Activated CD4-positive, alpha-beta T cell treated with anti-CD3 and anti-CD28 coated beads, Interleukin-2, amount 10 ng/mL, durations not matched to agents 24 days and 14 days (primary cell): ENCODE measurements at regions not wholly inside any gene's neighbourhood (a gene's known extent, or its start where the extent isn't known, plus 50 kb on each side); places are given as distances from the start of the nearest gene placed in this dataset.

ENCODE experiments used
- DNase-seq: peaks from one replicate; pipeline ENCODE4 v3.0.0; 2022
- H3K27ac Mint-ChIP-seq: one replicate; pipeline ENCODE4 v1.8.0; 2022; ENCODE audit warnings: mild to moderate bottlenecking, mixed read lengths
- H3K27me3 Mint-ChIP-seq: one replicate; pipeline ENCODE4 v1.8.0; 2022; ENCODE audit warnings: mixed read lengths
- H3K36me3 Mint-ChIP-seq: one replicate; pipeline ENCODE4 v1.8.0; 2022; ENCODE audit warnings: low read depth, mild to moderate bottlenecking, mixed read lengths
- H3K4me1 Mint-ChIP-seq: one replicate; pipeline ENCODE4 v1.8.0; 2021; ENCODE audit warnings: mixed read lengths
- H3K4me3 Mint-ChIP-seq: one replicate; pipeline ENCODE4 v1.8.0; 2022; ENCODE audit warnings: mild to moderate bottlenecking, moderate library complexity, mixed read lengths
- H3K9me3 Mint-ChIP-seq: one replicate; pipeline ENCODE4 v1.8.0; 2021; ENCODE audit warnings: mixed read lengths
- intact Hi-C: fragments of 100-400 bp; cut with micrococcal nuclease; formaldehyde crosslinking; loops from one replicate; pipeline ENCODE4 v1.15.1; 2023

- no peaks in the 10 kb centered on the region for H3K36me3 Mint-ChIP-seq
- no peaks in the 10 kb centered on the region for H3K27me3 Mint-ChIP-seq
- no peak overlapping the region for H3K4me3 Mint-ChIP-seq
- H3K9me3 Mint-ChIP-seq, result no peaks in the 10 kb centered on the region
- intact Hi-C loops, result no loop called here
- no peak for DNase-seq
- H3K27ac Mint-ChIP-seq, result no peak overlapping the region
- no peaks in the 10 kb centered on the region for H3K4me1 Mint-ChIP-seq
Observed at GRCh38 chr5:167944121-167944852, 347.2 kb upstream of the WWC1 start.

- no peaks in the 10 kb centered on the region for H3K27me3 Mint-ChIP-seq
- no peaks in the 10 kb centered on the region for H3K36me3 Mint-ChIP-seq
- no peaks in the 10 kb centered on the region for H3K9me3 Mint-ChIP-seq
- DNase-seq, result no peak
- intact Hi-C loops, result no loop called here
- H3K27ac Mint-ChIP-seq, result no peak overlapping the region
- H3K4me1 Mint-ChIP-seq, result no peaks in the 10 kb centered on the region
- no peak overlapping the region for H3K4me3 Mint-ChIP-seq
Observed at GRCh38 chr5:167945542-167946384, 345.7 kb upstream of the WWC1 start.

GRCh38 chr5:167947306-167947705 is 344.1 kb upstream of the WWC1 start:
- no peak for DNase-seq
- no peak overlapping the region for H3K27ac Mint-ChIP-seq
- H3K4me1 Mint-ChIP-seq, result no peaks in the 10 kb centered on the region
- H3K27me3 Mint-ChIP-seq, result no peaks in the 10 kb centered on the region
- no peak overlapping the region for H3K4me3 Mint-ChIP-seq
- H3K9me3 Mint-ChIP-seq, result no peaks in the 10 kb centered on the region
- intact Hi-C loops, result no loop called here
- H3K36me3 Mint-ChIP-seq, result no peaks in the 10 kb centered on the region

GRCh38 chr5:167948251-167948650 is 343.2 kb upstream of the WWC1 start:
- DNase-seq, result no peak
- Mint-ChIP-seq H3K4me1 (no peaks in the 10 kb centered on the region), H3K36me3 (no peaks in the 10 kb centered on the region), H3K4me3 (no peak overlapping the region), H3K9me3 (no peaks in the 10 kb centered on the region), H3K27me3 (no peaks in the 10 kb centered on the region), H3K27ac (no peak overlapping the region)
- intact Hi-C loops, result no loop called here

GRCh38 chr5:167949435-167949834 is 342.0 kb upstream of the WWC1 start:
- H3K27ac Mint-ChIP-seq, result no peak overlapping the region
- intact Hi-C loops, result no loop called here
- H3K27me3 Mint-ChIP-seq, result no peaks in the 10 kb centered on the region
- H3K36me3 Mint-ChIP-seq, result no peaks in the 10 kb centered on the region
- no peak overlapping the region for H3K4me3 Mint-ChIP-seq
- H3K4me1 Mint-ChIP-seq, result no peaks in the 10 kb centered on the region
- no peaks in the 10 kb centered on the region for H3K9me3 Mint-ChIP-seq
- DNase-seq, result no peak

GRCh38 chr5:167950126-167950721 is 341.2 kb upstream of the WWC1 start:
- no peak overlapping the region for H3K27ac Mint-ChIP-seq
- H3K9me3 Mint-ChIP-seq, result no peaks in the 10 kb centered on the region
- intact Hi-C loops, result no loop called here
- no peaks in the 10 kb centered on the region for H3K4me1 Mint-ChIP-seq
- H3K4me3 Mint-ChIP-seq, result no peak overlapping the region
- no peak for DNase-seq
- no peaks in the 10 kb centered on the region for H3K36me3 Mint-ChIP-seq
- H3K27me3 Mint-ChIP-seq, result no peaks in the 10 kb centered on the region

GRCh38 chr5:167951116-167951515 is 340.3 kb upstream of the WWC1 start:
- intact Hi-C loops, result no loop called here
- Mint-ChIP-seq H3K4me1 (no peaks in the 10 kb centered on the region), H3K36me3 (no peaks in the 10 kb centered on the region), H3K4me3 (no peak overlapping the region), H3K27me3 (no peaks in the 10 kb centered on the region), H3K9me3 (no peaks in the 10 kb centered on the region), H3K27ac (no peak overlapping the region)
- no peak for DNase-seq

GRCh38 chr5:167952278-167952995 is 339.0 kb upstream of the WWC1 start:
- H3K27me3 Mint-ChIP-seq, result no peaks in the 10 kb centered on the region
- no peak for DNase-seq
- no peak overlapping the region for H3K27ac Mint-ChIP-seq
- no peaks in the 10 kb centered on the region for H3K4me1 Mint-ChIP-seq
- H3K36me3 Mint-ChIP-seq, result no peaks in the 10 kb centered on the region
- no peaks in the 10 kb centered on the region for H3K9me3 Mint-ChIP-seq
- H3K4me3 Mint-ChIP-seq, result no peak overlapping the region
- intact Hi-C loops, result no loop called here

- H3K27me3 Mint-ChIP-seq, result no peaks in the 10 kb centered on the region
- H3K9me3 Mint-ChIP-seq, result no peaks in the 10 kb centered on the region
- no peak overlapping the region for H3K27ac Mint-ChIP-seq
- no peak overlapping the region for H3K4me3 Mint-ChIP-seq
- no peaks in the 10 kb centered on the region for H3K4me1 Mint-ChIP-seq
- H3K36me3 Mint-ChIP-seq, result no peaks in the 10 kb centered on the region
- intact Hi-C loops, result no loop called here
- no peak for DNase-seq
Observed at GRCh38 chr5:167953151-167953798, 338.2 kb upstream of the WWC1 start.

GRCh38 chr5:167961731-167962130 is 329.7 kb upstream of the WWC1 start:
- H3K4me3 Mint-ChIP-seq, result no peak overlapping the region
- no peaks in the 10 kb centered on the region for H3K36me3 Mint-ChIP-seq
- no peaks in the 10 kb centered on the region for H3K4me1 Mint-ChIP-seq
- no peak for DNase-seq
- H3K9me3 Mint-ChIP-seq, result no peaks in the 10 kb centered on the region
- H3K27me3 Mint-ChIP-seq, result no peaks in the 10 kb centered on the region
- intact Hi-C loops, result no loop called here
- H3K27ac Mint-ChIP-seq, result no peak overlapping the region

- Mint-ChIP-seq H3K27ac (no peak overlapping the region), H3K27me3 (no peaks in the 10 kb centered on the region), H3K4me3 (no peak overlapping the region), H3K36me3 (no peaks in the 10 kb centered on the region), H3K4me1 (no peaks in the 10 kb centered on the region), H3K9me3 (no peaks in the 10 kb centered on the region)
- no peak for DNase-seq
- intact Hi-C loops, result no loop called here
Observed at GRCh38 chr5:167964529-167964928, 326.9 kb upstream of the WWC1 start.

- H3K36me3 Mint-ChIP-seq, result no peaks in the 10 kb centered on the region
- H3K27me3 Mint-ChIP-seq, result no peaks in the 10 kb centered on the region
- H3K9me3 Mint-ChIP-seq, result no peaks in the 10 kb centered on the region
- H3K27ac Mint-ChIP-seq, result no peak overlapping the region
- no peak overlapping the region for H3K4me3 Mint-ChIP-seq
- intact Hi-C loops, result no loop called here
- DNase-seq, result no peak
- no peaks in the 10 kb centered on the region for H3K4me1 Mint-ChIP-seq
Observed at GRCh38 chr5:167965710-167966109, 325.7 kb upstream of the WWC1 start.

GRCh38 chr5:167966979-167967378 is 324.5 kb upstream of the WWC1 start:
- Mint-ChIP-seq H3K9me3 (no peaks in the 10 kb centered on the region), H3K4me3 (no peak overlapping the region), H3K36me3 (no peaks in the 10 kb centered on the region), H3K27me3 (no peaks in the 10 kb centered on the region), H3K27ac (no peak overlapping the region), H3K4me1 (no peaks in the 10 kb centered on the region)
- intact Hi-C loops, result no loop called here
- DNase-seq, result no peak
